ENCODE measurements at regions not wholly inside any gene's neighbourhood (a gene's known extent, or its start where the extent isn't known, plus 50 kb on each side); places are given as distances from the start of the nearest gene placed in this dataset.

GRCh38 chr11:109821511-109821910 lies 271.7 kb upstream of the ZC3H12C start:
- TF ChIP-seq CTCF (IDR thresholded peaks at IDR 0.05): no peak
- no peak for TF ChIP-seq POLR2A (IDR thresholded peaks at IDR 0.05; ENCODE audit: low read depth)
- TF ChIP-seq POLR2AphosphoS5 (IDR thresholded peaks at IDR 0.05): no peak

Data from esophagus muscularis mucosa (tissue), 3 donors.